ENCODE measurements at regions not wholly inside any gene's neighbourhood (a gene's known extent, or its start where the extent isn't known, plus 50 kb on each side); places are given as distances from the start of the nearest gene placed in this dataset.

- intact Hi-C loops (cut with micrococcal nuclease), result no loop called here
- Mint-ChIP-seq H3K36me3 (ENCODE audit: low read depth) (no peaks in the 10 kb centered on the region), H3K4me1 (ENCODE audit: low read depth) (no peaks in the 10 kb centered on the region), H3K9me3 (no peaks in the 10 kb centered on the region), H3K27ac (no peak overlapping the region), H3K4me3 (no peak overlapping the region), H3K27me3 (peaks cover 9% of the 10 kb centered on the region)
- DNase-seq (no peak), ATAC-seq (no peak)
- no peak for TF ChIP-seq CTCF (IDR thresholded peaks at IDR 0.05)
- POLR2A ChIA-PET, result no interaction called here
- CTCF ChIA-PET, result no interaction called here
Measured at GRCh38 chr1:88140325-88140724, 543.7 kb upstream of the PKN2 start.

GRCh38 chr1:88141499-88142074 lies 542.5 kb upstream of the PKN2 start:
- DNase-seq, result no peak
- ChIA-PET POLR2A (no interaction called here), CTCF (no interaction called here)
- TF ChIP-seq CTCF (IDR thresholded peaks at IDR 0.05), result no peak
- Mint-ChIP-seq H3K4me1 (ENCODE audit: low read depth) (no peaks in the 10 kb centered on the region), H3K4me3 (no peak overlapping the region), H3K36me3 (ENCODE audit: low read depth) (no peaks in the 10 kb centered on the region), H3K27ac (no peak overlapping the region), H3K27me3 (peaks cover 9% of the 10 kb centered on the region), H3K9me3 (no peaks in the 10 kb centered on the region)
- ATAC-seq, result no peak
- intact Hi-C loops (cut with micrococcal nuclease), result no loop called here

GRCh38 chr1:88145752-88146151 lies 538.3 kb upstream of the PKN2 start:
- DNase-seq, result no peak
- no peak for ATAC-seq
- CTCF ChIA-PET, result no interaction called here
- H3K9me3 Mint-ChIP-seq, result no peaks in the 10 kb centered on the region
- no peaks in the 10 kb centered on the region for H3K4me1 Mint-ChIP-seq (ENCODE audit: low read depth)
- H3K27me3 Mint-ChIP-seq, result peaks cover 7% of the 10 kb centered on the region
- H3K36me3 Mint-ChIP-seq (ENCODE audit: low read depth), result no peaks in the 10 kb centered on the region
- TF ChIP-seq CTCF (IDR thresholded peaks at IDR 0.05), result no peak
- POLR2A ChIA-PET, result no interaction called here
- H3K4me3 Mint-ChIP-seq, result no peak overlapping the region
- H3K27ac Mint-ChIP-seq, result no peak overlapping the region
- intact Hi-C loops (cut with micrococcal nuclease), result no loop called here

- no peak for DNase-seq
- ChIA-PET POLR2A (no interaction called here), CTCF (no interaction called here)
- TF ChIP-seq CTCF (IDR thresholded peaks at IDR 0.05), result no peak
- Mint-ChIP-seq H3K4me3 (no peak overlapping the region), H3K36me3 (ENCODE audit: low read depth) (no peaks in the 10 kb centered on the region), H3K4me1 (ENCODE audit: low read depth) (no peaks in the 10 kb centered on the region), H3K27ac (no peak overlapping the region), H3K9me3 (no peaks in the 10 kb centered on the region), H3K27me3 (peaks cover 6% of the 10 kb centered on the region)
- no peak for ATAC-seq
- intact Hi-C loops (cut with micrococcal nuclease), result no loop called here
Measured at GRCh38 chr1:88149686-88150085, 534.4 kb upstream of the PKN2 start.

GRCh38 chr1:88150330-88150729 lies 533.7 kb upstream of the PKN2 start:
- Mint-ChIP-seq H3K27ac (no peak overlapping the region), H3K4me1 (ENCODE audit: low read depth) (no peaks in the 10 kb centered on the region), H3K9me3 (no peaks in the 10 kb centered on the region), H3K36me3 (ENCODE audit: low read depth) (no peaks in the 10 kb centered on the region), H3K4me3 (no peak overlapping the region), H3K27me3 (peaks cover 2% of the 10 kb centered on the region)
- intact Hi-C loops (cut with micrococcal nuclease), result no loop called here
- DNase-seq (no peak), ATAC-seq (no peak)
- CTCF ChIA-PET, result no interaction called here
- POLR2A ChIA-PET, result no interaction called here
- TF ChIP-seq CTCF (IDR thresholded peaks at IDR 0.05), result no peak

Measured in activated CD8-positive, alpha-beta T cell treated with anti-CD3 and anti-CD28 coated beads for 36 hours (primary cell).